CD4-positive, alpha-beta T cell treated with Interleukin-4 for 1 hour (primary cell): ENCODE measurements at regions not wholly inside any gene's neighbourhood (a gene's known extent, or its start where the extent isn't known, plus 50 kb on each side); places are given as distances from the start of the nearest gene placed in this dataset.
"Not testable (repeated sequence)": the region's sequence is repeated elsewhere in the genome, so short reads cannot be mapped to it uniquely, and the experiment has no call there.

Experiments
- DNase-seq, 2 donors: peaks; one replicate each; pipeline ENCODE4 v3.0.0-alpha.2; 2020 to 2022

DNA sequence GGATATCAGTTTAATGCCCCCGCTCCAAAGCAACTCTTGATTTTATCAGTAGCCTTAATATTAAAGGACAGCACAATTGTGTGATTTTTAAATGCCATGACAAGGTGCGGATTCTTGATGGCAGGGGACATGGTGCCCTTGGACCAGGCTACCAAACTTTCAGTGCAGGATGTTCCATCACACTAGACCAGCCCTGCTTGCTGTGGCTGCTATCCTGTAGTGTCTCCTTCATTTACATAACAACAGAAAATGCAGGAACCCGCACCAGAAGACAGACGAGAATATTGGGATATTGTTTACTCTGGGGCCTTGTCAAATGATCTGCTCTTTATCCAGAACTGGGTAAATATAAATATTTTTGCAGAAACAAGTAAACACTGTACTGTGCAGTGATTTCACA is 229.3 kb upstream of the PKN2 start:
- DNase-seq = no peak

- no peak for DNase-seq
Observed at GRCh38 chr1:88455621-88456256, 228.3 kb upstream of the PKN2 start.

DNA sequence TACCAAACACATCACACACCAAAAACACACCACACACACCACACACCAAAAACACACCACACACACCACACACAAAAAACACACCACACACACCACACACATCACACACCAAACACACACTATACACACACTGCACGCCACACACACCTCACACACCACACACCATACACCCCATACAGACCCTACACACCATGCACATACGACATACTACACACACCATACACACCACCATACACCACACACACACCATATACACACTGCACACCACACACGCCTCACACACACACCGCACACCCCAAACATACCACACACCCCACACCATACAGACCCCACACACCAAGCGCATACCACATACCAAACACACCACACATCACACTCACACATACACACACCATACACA is 226.9 kb upstream of the PKN2 start:
- DNase-seq = no peak

DNA sequence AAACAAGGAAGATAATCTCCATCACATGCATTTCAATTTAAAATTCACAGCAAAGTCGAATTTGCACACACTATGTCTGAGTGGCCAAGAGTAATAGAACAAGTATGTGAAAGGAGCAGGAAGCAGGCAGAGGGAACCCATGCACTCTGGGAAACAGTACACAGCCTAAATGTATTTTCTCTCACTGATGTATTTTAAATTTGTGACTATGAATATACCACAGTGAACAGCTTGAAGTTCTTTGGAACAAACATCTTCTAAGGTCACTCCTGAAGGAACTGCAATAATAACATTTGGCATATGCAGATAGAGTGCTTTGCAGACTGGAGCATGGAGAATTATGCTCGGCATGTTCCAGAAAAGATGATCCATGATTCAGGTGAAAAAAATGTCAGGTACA is 223.1 kb upstream of the PKN2 start:
- DNase-seq = no peak

DNA sequence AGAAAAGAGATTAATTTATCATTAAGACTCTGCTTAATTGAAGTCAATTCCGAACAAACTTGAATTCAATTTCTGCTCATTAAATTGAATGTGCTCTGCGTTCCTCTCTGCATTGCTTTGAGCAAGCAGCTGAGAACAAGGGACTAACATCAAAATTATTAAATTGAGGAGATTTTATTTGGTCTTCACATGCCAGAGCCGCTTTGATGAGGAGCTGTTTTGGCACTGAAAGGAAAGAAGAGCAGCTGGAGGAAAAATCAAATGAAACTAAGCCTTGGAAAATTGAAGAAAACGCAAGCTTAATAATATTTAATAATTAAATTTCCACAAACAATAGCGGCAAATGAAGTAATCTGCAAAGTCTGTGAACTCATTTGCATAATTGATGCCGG is 222.0 kb upstream of the PKN2 start:
- DNase-seq = no peak

DNA sequence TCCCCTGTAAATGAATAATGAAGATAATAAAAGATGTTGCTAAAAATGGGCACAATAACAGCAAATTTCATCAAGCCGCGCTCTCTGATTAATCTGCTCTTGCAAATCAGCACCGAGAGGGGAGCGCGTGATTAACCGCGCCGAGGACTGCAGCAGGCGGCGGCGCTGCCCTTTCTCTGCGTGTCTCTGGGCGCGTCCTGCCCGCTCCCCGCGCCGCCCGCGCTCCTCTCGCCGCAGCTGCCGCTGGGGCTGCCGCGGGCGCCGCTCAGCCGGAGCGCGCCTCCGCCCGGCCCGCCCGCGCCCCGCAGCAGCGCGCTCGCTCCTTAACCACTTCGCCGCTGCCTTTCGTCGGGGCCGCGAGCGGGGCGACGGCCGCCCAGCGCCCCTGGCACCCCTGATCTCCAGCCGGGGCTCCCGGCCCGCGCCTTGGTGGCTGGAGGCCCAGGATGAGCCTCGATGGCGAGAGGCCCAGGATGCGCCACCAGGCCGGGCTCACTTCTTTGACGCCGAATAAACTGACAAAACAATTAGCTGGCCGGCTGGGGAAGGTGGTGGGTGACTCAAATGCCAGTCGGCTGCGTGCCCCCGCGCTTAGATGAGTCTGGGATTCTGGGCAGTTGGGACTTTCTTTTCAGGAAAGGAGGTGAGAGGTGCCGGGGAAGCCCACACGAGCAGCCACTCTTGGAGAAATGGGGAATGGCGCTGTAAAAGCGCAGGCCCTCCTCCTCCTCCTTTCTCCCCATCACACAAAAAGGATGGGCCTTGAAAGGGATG is 221.4 kb upstream of the PKN2 start:
- DNase-seq = no peak

DNA sequence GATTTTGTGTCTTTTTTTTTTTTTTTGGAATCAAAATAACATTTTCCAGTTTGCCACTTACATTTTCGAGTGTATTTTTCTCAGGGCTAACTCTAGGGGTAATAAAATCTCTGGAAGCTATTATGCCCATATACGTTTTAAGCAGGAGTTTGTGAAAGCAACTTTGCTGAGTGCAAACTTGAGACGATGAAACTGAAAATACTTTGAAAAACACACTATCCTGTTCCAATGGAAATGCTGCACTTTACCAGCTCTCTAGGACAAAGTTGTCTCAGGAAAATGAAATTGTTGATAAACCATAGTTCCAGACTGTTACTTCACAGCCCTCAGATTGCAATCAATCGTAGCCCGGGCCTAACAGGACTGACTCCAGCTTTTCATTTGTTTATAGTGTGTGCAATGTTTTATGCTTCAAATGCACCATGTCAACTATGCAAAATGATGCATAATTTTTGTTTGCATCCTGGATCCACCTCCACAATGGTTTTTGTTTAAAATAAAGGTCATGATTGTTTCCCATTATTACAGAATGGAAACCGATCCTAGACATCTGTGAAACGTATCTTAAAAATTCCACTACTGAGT is 220.6 kb upstream of the PKN2 start:
- no peak for DNase-seq

- no peak for DNase-seq
Observed at GRCh38 chr1:88466011-88466410, 218.1 kb upstream of the PKN2 start.

DNA sequence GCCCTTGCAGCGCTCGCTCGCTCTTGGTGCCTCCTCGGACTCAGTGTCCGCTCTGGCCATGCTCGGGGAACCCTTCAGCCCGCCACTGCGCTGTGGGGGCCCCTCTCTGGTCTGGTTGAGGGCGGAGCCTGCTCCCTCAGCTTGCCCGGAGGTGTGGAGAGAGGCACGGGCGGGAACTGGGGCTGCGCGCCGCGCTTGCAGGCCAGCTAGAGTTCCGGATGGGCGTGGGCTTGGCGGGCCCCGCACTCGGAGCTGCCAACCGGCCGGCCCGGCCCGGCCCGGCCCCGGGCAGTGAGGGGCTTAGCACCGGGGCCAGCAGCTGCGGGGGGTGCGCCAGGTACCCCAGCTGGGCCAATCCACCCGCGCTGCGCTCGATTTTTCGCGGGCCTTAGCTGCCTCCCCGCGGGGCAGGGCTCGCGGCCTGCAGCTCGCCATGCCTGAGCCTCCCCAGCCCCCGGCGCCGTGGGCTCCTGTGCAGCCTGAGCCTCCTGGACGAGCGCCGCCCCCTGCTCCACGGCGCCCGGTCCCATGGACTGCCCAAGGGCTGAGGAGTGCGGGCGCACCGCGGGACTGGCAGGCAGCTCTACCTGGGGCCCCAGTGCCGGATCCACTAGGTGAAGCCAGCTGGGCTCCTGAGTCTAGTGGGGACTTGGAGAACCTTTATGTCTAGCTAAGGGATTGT is 217.0 kb upstream of the PKN2 start:
- DNase-seq = no peak

DNA sequence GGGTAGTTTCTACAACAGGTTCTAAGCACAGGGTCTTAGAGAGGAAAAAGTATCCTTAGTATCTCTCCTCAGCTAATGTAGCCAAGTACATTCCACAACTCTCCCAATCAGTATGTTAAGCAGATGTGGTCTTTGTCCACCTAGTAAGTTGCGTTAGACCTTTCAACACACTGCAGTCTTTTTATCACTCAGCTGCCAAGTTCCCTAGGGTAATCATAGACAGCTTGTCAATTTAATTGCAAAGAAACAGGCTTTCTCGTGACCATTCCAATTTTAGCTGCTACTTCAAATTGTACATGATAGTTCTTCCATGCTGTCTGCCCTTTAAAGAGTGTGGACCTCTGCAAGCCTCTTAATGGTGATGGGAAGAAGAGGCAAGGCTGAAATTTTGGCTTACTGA is 211.8 kb upstream of the PKN2 start:
- DNase-seq = no peak

DNA sequence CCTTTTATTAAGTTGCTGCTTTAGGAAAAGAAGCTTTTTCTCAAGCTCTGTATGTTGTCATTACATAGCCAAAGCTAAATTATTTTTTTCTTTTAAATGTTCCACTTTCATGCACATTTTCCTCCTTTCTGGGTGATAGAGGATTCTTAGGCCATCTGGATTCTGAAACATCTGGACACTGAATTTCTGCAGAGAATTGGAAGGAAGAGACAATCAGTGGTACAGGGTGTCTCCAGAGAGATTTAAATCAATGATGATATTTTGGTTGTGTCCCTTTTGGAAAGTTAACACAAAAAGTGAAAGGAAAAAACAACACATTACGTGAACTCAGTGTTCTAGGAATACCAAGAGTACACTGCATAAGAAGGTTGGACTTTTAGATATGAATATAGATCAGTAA is 211.4 kb upstream of the PKN2 start:
- no peak for DNase-seq

DNA sequence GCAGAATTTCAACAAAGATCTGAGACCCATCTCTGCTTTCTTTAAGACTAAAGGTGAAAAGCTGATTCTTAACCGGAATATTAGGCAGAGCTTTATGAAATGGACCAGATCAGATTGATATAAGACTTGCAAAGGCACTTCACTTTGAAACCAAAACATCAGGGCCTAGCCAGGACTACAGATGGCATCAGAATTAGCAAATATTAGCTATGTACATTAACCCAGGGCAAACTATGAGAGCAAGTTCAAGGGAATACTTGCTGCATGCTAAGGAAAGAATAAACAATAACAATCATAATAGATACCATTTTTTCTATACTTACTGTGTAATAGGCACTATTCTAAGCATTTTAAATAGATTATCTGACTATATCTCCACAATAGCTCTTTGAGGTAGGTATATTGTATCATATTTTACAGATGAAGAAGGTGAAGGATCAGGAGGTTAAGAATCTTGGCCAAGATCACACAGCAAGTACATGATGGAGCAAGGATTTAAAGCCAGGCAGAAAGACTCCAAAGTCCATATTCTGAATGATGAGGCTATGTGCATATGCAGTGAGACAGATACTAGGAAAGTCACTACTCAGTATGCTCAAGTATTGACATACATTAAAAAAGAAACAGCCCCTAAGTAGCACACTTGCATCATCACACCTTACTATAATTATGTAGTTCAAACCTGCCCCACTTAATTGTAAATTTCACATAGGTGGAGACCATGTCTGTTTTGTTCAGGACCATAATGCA is 209.3 kb upstream of the PKN2 start:
- DNase-seq = no peak

GRCh38 chr1:88484881-88485280 is 199.2 kb upstream of the PKN2 start:
- DNase-seq = no peak

DNA sequence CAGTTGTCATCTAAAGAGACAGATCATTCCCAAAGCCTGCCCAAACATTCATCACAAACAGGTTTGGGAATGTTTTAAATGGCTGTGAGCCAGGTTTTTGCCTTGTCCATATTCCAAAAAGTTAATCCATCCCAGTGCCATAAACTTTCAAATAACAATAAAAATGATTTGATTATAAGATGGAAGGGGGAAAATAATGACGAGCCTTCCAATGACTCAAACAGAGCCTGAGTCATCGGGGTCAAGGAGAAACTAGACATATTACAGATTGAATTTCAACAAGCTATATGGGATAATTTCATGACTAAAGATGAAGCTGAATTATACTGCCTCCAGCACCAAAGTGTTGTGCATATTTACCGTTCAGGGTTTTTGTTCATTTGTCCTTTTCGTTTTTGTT is 195.8 kb upstream of the PKN2 start:
- DNase-seq = no peak

DNA sequence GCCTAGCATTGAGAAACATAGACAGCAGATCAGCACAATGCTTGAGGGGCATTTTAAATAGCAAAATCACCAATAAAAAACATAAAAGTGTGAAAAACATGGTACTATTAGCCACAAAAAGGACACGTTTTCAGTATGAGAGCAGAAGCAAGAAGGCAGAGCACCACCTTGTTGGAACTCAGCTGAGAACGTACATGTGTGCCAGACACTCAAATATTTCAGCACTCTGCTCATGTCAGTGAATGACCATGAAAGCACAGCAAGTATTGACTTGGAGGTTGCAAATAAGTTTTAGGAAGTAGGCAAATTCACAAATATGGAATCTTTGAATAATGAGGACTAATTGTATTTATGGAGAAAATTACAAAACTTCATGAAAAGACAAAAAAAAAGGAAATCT is 193.4 kb upstream of the PKN2 start:
- DNase-seq = no peak

- DNase-seq = no peak
Observed at GRCh38 chr1:88499671-88500070, 184.4 kb upstream of the PKN2 start.

DNA sequence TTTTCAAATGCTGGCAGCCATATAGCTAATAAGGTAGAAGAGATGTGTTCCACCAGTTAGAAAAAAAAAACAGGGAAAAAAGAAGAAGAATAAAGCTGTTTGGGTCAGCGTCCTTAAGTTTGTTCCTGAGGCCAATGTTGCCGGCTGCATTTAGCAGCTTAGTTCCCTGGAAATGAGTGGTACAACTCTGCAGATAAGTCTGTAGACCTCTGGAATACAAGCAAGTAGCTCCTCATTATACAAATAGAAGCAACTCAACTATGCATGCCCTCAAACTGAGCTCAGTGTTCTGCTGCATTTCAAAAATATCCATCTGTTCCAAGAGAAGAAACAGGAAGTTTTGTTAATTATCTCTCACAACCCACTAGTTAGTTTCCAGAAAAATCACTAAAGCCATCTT is 181.2 kb upstream of the PKN2 start:
- no peak for DNase-seq

DNA sequence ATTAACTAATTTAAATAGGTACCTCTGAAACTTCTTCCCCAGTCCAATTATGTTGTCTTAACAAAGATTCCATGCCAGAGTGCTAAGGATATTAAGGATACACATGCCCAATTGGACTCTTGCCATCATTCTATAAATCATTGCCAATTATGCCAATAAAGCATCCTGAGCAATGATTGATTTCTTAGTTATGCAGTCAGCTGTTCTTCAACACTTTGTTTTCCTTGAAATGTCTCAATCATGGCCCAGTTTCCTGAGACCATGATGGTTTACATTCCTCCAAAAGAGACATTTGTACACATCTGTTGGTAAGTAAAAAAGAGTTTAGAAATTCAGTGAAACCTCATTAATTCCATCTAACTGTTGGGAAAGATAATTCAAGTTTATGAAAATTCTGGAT is 180.4 kb upstream of the PKN2 start:
- no peak for DNase-seq

DNA sequence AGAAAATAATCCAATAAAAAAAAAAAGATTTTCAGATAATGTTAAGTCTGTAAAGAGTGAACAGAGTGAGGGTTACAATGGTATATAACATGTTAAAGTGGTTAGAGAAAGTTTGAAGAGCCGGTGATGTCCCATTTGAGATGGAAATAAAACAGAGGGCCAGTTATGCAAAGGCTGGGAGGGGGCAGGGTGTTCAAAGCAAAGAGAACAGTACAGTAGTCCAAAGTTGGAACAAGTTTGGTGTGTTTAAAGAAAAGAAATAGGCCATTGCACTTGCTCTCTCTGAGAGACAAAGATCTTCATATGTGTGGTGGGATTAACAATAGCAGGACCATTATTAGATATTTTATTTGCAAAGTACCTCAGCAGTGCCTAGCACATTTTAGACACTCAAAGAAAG is 179.5 kb upstream of the PKN2 start:
- DNase-seq = no peak

DNA sequence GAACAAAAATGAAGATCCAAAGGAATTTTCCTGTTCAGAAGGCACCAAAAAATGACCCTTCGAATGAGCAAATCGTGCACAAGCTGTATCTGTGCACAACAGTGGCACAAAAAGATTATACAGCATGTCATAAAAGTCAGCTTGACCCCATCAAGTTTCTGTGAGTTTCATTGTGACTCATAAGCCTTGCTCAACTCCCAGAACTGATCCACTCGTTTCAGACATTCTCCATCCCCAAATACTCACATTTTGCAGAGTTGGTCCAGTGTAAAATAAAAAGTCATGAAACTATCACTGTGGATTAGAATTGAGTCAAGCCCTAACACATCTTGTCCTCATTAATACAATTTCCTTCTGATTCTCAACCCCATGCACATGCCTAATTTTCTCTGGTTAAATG is 174.7 kb upstream of the PKN2 start:
- no peak for DNase-seq

DNA sequence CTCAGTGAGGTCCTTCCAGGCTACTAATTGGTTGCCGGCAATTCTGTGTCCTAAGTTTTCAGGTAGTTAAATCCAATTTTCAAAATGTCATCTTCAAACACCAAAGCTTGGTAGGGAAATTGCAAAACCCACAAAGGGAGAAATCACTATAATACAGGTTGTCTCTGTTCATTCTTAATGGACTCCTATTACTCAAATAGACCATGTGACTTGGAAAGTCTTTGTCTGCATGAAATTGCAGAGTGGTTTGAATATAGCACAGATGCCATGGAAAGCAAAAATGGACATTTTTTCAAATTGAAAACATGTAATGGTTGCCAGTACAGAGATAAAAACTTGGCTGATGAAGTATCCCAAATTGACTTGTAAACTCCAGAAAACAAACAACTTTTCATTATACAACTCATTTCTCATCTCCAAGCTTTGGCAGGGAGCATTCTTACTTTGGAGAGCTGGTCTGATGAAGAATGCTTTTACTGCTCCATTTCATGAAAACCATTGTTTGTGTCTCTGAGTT is 169.5 kb upstream of the PKN2 start:
- DNase-seq = no peak

GRCh38 chr1:88517499-88517898 is 166.6 kb upstream of the PKN2 start:
- DNase-seq = not testable (repeated sequence)

DNA sequence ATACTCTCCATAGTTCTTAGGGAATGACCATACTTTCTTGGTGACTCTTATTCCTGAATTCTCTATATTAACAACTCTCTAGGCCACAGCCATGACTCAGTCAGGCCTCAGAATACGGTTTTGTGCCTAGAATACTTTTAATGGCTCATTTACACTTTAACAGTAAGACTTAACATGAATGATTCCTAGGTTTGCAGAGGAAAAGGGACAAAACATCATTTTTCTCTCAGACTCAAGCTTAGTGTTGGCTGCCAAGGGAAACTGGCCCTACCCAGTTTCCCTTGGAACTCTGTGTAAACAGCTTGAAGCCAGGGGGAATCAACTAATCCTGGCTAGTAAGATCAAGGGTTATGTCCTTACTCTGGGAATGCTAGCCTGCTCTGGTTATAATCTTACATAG is 164.9 kb upstream of the PKN2 start:
- DNase-seq = no peak
